Choroid plexus epithelial cell (primary cell): ENCODE measurements at regions not wholly inside any gene's neighbourhood (a gene's known extent, or its start where the extent isn't known, plus 50 kb on each side); places are given as distances from the start of the nearest gene placed in this dataset.

Experiments used
- DNase-seq: peaks from one replicate; pipeline ENCODE4 v3.0.0-alpha.2; 2010; ENCODE audit warnings: low read depth
- H3K4me3 ChIP-seq: 2 replicates; pipeline ENCODE4 v1.5.1; 2011; ENCODE audit warnings: low read depth, mild to moderate bottlenecking, control low read depth, low read length, moderate library complexity
- TF ChIP-seq, protein P1 (sequence below): conservative IDR thresholded peaks from 2 replicates; pipeline ENCODE4 v1.5.1; 2011; ENCODE audit warnings: low read depth, mild to moderate bottlenecking, control low read depth, inconsistent platforms, low read length, moderate library complexity

DNA sequence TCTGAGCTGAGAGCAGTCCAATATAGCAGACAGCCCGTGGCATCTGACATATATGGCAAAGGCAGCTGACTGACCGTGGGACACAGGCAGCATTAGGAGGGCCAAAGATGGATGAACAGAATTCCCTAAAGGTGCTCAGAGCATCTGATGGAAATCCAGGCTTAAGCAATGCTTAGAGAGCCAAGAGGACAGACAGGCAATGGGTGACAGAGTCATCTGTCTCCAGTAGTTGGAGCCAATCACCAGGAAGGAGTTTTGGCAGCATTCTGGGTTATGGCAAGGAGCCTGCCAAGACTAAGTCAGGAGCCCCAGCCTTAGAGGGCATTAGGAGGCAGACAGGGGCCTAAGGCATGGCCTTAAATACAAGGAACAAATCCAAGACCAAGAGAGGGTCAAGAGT lies 153.3 kb upstream of the USP9X start:
- TF ChIP-seq, protein P1, sequence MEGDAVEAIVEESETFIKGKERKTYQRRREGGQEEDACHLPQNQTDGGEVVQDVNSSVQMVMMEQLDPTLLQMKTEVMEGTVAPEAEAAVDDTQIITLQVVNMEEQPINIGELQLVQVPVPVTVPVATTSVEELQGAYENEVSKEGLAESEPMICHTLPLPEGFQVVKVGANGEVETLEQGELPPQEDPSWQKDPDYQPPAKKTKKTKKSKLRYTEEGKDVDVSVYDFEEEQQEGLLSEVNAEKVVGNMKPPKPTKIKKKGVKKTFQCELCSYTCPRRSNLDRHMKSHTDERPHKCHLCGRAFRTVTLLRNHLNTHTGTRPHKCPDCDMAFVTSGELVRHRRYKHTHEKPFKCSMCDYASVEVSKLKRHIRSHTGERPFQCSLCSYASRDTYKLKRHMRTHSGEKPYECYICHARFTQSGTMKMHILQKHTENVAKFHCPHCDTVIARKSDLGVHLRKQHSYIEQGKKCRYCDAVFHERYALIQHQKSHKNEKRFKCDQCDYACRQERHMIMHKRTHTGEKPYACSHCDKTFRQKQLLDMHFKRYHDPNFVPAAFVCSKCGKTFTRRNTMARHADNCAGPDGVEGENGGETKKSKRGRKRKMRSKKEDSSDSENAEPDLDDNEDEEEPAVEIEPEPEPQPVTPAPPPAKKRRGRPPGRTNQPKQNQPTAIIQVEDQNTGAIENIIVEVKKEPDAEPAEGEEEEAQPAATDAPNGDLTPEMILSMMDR = no peak
- DNase-seq = peak; percentile 17

DNA sequence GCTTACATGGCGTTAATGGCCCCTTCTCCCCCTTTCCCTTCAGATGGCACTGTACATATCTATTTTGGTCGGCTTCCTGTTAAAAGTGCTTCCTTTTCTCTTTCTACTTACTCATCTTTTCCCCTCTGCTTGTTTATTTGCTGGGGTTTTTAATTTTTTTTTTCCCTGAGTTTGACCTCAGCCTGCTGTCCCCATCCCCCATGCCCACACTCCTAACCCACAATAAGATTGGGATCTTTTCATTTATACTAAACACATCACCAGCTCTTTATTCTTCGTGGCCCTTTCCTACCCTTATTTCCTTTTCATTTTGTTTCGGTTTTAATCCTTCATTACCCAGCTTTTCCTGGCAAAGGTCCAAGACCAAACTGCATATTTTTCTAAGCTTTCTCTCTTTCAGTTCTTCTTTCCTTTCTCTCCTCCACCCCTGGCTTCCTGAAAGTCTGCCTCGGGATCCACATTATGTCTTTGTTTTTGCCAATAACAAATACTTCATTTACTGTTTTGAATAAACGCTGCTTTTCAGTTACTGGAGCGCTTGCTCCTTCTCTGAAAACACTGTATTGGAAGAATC lies 152.0 kb upstream of the USP9X start:
- peak overlapping the region; percentile 34 for H3K4me3 ChIP-seq
- DNase-seq = peak; percentile 63

More for the DNA sequence above, 153.3 kb upstream of the USP9X start:
- H3K4me3 ChIP-seq = no peak overlapping the region

DNA sequence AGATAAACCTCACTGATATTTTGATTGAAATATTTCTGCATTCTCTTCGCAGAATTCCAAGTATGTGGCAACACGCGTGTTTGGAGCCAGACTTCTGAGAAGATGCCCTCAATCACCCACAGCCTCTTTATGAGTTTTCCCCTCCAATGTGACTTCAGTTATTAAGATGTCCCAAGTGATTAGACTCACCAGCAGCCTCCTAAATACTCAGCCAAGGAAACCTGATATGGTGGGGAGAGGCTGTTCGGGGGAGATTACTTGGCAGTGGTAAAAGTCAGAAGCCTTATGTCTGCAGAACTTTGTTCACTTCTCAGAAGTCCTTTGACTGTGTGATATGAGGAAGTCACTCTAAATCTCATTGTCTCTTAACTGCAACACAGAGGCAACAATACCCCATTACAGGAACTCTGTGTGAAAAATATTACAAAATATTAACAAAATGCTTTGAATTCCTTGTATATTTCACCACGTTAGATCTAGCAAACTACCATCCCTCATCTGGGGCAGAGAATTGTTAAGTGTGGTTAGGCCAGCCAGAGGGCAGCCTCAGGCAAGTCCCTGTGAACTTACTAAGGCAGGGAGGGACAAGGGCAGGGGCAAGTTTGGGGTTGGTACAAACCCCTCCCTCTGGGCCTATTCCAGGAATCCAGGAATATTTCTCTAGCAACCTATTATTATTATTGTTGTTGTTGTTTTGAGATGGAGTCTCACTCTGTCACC lies 151.4 kb upstream of the USP9X start:
- peak; percentile 72 for DNase-seq
- H3K4me3 ChIP-seq = no peak overlapping the region
- TF ChIP-seq, protein P1 = peak; percentile 22

More for the DNA sequence above, 152.0 kb upstream of the USP9X start:
- TF ChIP-seq, protein P1 = no peak

DNA sequence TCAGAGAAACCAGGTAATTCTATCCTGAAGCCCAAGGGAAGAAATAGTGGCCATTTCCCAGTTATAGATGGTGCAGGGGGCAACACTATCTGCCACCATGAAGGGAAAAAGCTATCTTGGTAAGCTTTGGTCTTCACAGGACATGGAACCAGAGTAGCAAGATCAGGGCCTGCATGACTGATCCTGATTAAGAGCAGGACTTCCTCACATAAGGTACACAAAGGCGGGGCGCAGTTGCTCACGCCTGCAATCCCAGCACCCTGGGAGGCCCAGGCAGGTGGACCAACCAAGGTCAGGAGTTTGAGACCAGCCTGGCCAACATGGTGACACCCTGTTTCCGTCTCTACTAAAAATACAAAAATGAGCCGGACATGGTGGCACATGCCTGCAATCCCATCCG lies 148.4 kb upstream of the USP9X start:
- H3K4me3 ChIP-seq = no peak overlapping the region
- DNase-seq = no peak
- TF ChIP-seq, protein P1 = no peak

DNA sequence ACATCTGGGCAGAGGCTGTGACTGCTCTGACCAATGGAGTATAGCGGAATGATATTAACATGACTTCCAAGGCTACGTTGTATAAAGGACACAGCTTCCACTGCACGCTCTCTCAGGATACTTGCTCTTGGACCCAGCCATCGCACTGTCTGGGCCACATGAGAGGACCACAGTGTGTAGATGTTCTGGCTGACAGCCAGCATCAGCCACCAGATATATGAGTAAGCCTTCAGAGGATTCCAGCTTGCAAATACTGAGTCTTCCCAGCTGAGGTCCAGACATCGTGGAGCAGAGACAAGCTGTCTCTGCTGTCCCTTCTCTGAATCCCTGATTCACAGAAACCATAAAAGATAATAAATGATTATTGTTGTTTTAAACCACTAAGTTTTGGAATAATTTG lies 146.8 kb upstream of the USP9X start:
- DNase-seq = peak; percentile 51
- TF ChIP-seq, protein P1 = no peak
- H3K4me3 ChIP-seq = no peak overlapping the region

DNA sequence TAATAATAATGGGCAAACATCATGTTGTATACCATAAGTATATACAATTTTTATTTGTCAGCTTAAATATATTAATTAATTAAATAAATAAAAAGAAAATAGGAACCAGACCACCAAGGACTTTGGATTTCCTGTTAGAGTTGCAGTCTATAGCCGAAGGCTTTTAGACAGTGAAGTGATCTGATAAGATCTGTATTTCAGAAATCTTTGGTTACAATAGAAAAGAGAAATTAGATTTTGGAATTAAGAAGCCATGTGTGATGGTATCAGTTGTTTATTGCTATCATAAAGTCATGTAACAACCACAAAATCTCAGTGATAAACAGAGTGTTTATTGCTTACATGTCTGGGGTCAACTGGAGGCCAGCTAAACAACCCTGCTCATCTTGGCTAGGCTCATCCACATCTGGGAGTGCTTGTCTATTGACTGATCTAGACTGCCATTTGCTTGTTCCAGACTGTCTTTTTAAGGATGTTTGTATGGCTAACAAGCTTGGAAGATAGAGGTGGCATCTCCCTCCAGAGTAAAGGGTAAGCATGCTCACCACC lies 142.1 kb upstream of the USP9X start:
- TF ChIP-seq, protein P1 = no peak
- DNase-seq = no peak
- no peak overlapping the region for H3K4me3 ChIP-seq
